NCI-H1417 (cell line): ENCODE measurements at regions not wholly inside any gene's neighbourhood (a gene's known extent, or its start where the extent isn't known, plus 50 kb on each side); places are given as distances from the start of the nearest gene placed in this dataset.
"Not testable (repeated sequence)": the region's sequence is repeated elsewhere in the genome, so short reads cannot be mapped to it uniquely, and the experiment has no call there.

Experiments used
- DNase-seq, 3 experiments: peaks; one replicate each; lab custom pipeline; 2025; lab: John Stamatoyannopoulos, UW

DNA sequence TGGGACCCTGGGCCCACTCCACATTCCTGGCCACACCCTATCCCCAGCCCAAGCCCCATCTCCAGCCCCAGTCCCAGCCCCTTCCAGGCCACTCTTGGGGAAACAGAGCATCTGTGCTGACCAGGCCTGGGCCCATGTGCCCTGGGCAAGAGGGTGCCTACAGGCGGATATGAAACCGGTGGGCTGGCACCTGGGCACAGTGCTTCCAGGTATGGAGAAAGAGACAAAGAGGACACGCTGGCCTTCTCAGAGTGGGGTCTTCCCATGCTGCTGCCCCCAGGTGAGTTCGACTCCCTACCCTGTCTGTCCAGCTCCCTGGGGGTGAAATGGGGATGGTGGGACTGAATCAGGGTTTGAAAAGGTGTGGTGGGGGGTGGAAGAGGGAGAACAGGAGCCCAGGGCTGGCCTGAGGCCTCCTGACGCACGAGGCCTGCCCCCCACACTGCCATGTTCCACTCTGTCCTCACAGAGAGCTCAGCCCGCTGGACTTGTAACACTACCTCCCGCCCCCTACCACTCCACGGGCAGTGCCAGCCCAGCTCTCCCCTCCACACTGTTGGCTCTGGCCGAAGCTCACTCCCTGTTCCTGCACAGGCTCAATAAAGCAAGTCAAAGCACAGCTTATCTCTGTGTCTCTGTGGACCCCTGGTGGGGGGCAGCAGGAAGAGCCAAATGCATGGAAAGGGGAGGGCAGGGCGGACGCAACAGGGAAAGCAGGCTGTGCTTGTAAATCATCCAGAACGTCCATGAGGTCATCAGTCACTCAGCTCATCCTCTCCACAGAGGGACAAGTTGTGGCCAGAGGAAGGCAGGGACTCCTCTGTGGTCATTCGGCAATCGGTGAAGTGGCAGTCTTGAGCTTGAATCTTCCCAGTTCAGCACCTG is 71.1 kb upstream of the TMEM97 start:
- DNase-seq, result peak in 1 of 3 experiments; percentile 10

GRCh38 chr17:28249706-28250105 is 69.3 kb upstream of the TMEM97 start:
- DNase-seq, result no peak

DNA sequence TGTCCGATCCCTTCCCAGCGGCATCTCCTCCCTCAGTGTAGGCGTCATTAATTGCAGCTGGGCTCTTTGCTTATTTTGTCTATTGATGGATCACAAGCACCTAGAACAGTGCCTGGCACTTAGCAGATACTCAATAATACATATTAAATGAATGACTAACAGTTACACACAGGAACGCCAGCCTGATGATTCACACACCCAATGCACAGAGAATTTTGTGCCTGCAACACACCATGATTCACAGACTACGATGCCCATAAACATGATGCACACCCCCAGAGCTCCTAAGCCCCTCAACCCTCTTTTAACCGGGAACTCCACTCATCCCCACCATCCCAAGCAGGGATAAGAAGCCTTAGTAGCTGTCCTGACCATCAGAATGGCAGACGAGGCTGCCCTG is 66.6 kb upstream of the TMEM97 start:
- DNase-seq, result no peak

- no peak for DNase-seq
These were observed 65.3 kb upstream of the TMEM97 start for GRCh38 chr17:28253663-28254062.

DNA sequence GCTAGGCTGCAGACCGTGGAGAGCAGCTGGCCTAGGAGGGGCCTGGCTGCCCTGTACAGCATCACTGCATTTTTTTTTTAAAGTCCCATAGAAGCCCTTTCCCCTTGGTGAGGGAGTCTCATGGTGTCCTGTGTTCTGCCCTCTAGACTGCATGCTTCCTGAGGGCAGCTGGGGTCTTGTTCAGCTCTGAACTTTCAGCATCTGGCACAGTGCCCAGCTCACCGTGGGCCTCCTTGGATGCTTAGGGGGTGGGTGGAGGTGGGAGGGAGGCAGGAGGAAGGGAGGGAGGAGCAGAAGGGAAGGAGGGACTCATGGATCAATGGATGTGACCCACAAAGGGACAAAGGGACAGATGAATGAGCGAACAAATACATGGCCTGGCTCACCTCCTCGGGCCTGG is 63.4 kb upstream of the TMEM97 start:
- DNase-seq, result no peak

- DNase-seq, result no peak
These were observed 62.6 kb upstream of the TMEM97 start for GRCh38 chr17:28256370-28256769.

DNA sequence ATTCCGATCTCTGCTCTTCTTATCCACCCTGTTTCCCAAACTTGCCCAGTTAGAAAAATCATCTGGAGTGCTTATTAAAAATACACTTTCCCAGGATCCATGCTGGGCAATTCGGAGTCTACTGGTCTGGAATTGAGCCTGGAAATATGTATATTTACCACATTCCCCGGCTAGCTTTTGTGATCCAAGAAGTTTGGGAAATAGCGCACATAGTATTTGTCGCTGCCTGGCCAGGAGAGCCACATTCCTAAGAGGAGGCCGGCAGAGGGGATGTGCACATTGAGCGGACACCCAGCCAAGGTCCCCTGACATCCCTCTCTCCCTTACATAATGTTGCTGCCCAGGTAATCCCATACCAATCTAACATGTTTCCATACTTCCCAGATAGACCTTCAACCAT is 62.1 kb upstream of the TMEM97 start:
- no peak for DNase-seq

- no peak for DNase-seq
These were observed 60.6 kb upstream of the TMEM97 start for GRCh38 chr17:28258347-28258887.

DNA sequence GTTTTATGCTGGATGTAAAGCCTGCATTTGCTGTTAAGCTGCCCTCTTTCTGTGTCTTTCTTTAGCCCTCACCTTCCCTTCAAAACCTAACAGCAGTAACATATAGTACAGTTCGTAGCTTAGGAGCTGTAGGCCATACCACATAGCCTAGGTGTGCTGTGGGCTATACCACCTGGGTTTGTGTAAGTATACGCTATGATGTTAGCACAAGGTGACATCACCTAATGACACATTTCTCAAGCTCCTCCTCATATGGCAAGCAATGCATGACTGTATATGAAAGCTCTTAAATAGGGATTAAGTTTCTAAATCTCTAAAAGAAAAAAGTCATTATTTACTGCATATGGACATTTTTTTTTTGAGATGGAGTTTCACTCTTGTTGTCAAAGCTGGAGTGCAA is 57.8 kb upstream of the TMEM97 start:
- DNase-seq, result no peak

- peak in 1 of 3 experiments; percentile 1 for DNase-seq
These were observed 56.8 kb upstream of the TMEM97 start for GRCh38 chr17:28262123-28262745.

DNA sequence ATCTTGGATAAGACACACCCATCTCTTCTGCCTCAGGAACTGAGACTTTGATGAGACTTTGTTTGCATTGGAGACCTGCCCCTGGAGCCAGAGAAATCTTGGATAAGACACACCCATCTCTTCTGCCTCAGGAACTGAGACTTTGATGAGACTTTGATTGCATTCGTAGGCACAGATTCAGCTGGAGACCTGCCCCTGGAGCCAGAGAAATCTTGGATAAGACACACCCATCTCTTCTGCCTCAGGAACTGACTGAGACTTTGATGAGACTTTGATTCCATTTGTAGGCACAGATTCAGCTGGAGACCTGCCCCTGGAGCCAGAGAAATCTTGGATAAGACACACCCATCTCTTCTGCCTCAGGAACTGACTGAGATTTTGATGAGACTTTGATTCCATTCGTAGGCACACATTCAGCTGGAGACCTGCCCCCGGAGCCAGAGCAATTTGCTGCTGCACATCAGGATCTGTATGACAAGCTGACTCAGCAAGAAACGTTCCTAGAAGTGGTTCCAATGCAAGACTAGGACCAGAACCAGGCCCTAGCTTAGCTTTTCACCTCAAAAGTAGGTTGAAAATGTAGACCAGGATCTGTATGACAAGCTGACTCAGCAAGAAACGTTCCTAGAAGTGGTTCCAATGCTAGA is 54.0 kb upstream of the TMEM97 start:
- not testable (repeated sequence) for DNase-seq

DNA sequence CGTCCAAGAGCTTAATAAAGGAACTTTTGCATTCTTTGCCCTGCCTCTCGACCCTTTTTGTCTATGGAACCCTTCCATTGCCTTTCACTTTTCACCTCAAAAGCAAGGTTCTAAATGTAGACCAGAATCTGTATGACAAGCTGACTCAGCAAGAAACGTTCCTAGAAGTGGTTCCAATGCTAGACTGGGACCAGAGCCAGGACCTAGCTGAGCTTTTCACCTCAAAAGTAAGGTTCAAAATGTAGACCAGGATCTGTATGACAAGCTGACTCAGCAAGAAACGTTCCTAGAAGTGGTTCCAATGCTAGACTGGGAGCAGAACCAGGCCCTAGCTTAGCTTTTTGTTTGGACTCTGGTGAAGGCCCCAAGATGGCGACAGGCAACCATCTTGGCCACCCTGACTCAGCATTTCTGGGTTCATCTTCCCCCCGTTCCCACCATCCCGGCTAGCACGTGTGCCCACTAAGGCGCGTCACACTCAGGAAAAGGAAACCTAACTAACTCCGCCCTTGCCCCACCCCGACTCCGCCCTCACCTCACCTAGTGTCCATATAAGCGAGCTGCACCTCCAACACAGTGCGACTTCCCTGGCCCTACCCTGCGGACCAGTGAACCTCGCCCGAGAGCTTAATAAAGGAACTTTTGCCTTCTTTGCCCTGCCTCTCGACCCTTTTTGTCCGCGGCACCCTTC is 53.0 kb upstream of the TMEM97 start:
- DNase-seq, result not testable (repeated sequence)

DNA sequence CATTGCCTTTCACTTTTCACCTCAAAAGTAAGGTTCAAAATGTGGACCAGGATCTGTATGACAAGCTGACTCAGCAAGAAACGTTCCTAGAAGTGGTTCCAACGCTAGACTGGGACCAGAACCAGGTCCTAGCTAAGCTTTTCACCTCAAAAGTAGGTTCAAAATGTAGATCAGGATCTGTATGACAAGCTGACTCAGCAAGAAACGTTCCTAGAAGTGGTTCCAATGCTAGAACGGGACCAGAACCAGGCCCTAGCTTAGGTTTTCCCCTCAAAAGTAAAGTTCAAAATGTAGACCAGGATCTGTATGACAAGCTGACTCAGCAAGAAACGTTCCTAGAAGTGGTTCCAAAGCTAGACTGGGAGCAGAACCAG is 52.5 kb upstream of the TMEM97 start:
- DNase-seq, result not testable (repeated sequence)

GRCh38 chr17:28266926-28267719 is 51.9 kb upstream of the TMEM97 start:
- DNase-seq, result not testable (repeated sequence)

DNA sequence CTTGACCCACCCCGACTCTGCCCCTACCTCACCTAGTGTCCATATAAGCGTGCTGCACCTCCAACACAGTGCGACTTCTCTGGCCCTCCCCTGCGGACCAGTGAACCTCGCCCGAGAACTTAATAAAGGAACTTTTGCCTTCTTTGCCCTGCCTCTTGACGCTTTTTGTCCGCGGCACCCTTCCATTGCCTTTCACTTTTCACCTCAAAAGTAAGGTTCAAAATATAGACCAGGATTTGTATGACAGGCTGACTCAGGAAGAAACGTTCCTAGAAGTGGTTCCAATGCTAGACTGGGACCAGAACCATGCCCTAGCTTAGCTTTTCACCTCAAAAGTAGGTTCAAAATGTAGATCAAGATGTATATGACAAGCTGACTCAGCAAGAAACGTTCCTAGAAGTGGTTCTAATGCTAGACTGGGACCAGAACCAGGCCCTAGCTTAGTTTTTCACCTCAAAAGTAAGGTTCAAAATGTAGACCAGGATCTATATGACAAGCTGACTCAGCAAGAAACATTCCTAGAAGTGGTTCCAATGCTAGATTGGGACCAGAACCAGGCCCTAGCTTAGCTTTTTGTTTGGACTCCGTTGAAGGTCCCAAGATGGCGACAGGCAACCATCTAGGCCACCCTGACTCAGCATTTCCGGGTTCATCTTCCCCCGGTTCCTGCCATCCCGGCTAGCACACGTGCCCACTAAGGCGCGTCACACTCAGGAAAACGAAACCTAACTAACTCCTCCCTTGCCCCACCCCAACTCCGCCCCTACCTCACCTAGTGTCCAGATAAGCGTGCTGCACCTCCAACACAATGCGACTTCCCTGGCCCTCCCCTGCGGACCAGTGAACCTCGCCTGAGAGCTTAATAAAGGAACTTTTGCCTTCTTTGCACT is 51.0 kb upstream of the TMEM97 start:
- DNase-seq, result no peak

DNA sequence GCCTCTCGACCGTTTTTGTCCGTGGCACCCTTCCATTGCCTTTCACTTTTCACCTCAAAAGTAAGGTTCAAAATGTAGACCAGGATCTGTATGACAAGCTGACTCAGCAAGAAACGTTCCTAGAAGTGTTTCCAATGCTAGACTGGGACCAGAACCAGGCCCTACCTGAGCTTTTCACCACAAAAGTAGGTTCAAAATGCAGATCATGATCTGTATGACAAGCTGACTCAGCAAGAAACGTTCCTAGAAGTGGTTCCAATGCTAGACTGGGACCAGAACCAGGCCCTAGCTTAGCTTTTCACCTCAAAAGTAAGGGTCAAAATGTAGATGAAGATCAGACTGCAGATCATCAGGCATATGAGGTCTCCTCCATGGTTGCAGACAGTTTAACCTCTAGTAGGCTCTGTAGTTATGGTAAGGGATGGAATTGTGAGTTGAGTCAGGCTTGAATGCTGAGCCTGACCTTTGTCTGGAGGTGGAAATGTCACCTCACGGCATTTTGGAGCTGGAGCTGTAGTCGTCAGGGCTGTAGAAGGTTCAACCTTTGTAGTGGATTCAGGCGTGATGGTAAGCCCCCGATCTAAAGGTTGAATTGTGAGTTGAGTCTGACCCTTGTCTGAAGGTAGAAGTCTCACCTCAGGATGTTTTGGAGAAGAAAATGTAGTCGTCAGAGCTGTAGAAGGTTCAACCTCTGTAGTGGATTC is 50.2 kb upstream of the TMEM97 start:
- DNase-seq, result no peak
